ENCODE measurements at regions not wholly inside any gene's neighbourhood (a gene's known extent, or its start where the extent isn't known, plus 50 kb on each side); places are given as distances from the start of the nearest gene placed in this dataset.
A peak's percentile ranks its signal among the peaks of the same experiment; 100 is the strongest.
"Not testable (repeated sequence)": the region's sequence is repeated elsewhere in the genome, so short reads cannot be mapped to it uniquely, and the experiment has no call there.

GRCh38 chr10:33468006-33468405, 133.5 kb upstream of the NRP1 start:
- not testable (repeated sequence) for DNase-seq (ENCODE audit: low spot score)

- DNase-seq (ENCODE audit: low spot score) = no peak
Measured at GRCh38 chr10:33465747-33466146, 131.3 kb upstream of the NRP1 start.

- no peak for DNase-seq (ENCODE audit: low spot score)
Measured at GRCh38 chr10:33463011-33463410, 128.5 kb upstream of the NRP1 start.

GRCh38 chr10:33461295-33461640, 126.8 kb upstream of the NRP1 start:
- no peak for DNase-seq (ENCODE audit: low spot score)

- peak; percentile 78 for DNase-seq (ENCODE audit: low spot score)
Measured at GRCh38 chr10:33460505-33461294, 126.2 kb upstream of the NRP1 start.

- DNase-seq (ENCODE audit: low spot score) = peak; percentile 48
Measured at GRCh38 chr10:33459602-33460001, 125.1 kb upstream of the NRP1 start.

- no peak for DNase-seq (ENCODE audit: low spot score)
Measured at GRCh38 chr10:33455029-33455428, 120.6 kb upstream of the NRP1 start.

GRCh38 chr10:33454554-33454953, 120.1 kb upstream of the NRP1 start:
- DNase-seq (ENCODE audit: low spot score) = no peak

- peak; percentile 58 for DNase-seq (ENCODE audit: low spot score)
Measured at GRCh38 chr10:33453081-33454025, 118.9 kb upstream of the NRP1 start.

GRCh38 chr10:33448421-33449140, 114.1 kb upstream of the NRP1 start:
- DNase-seq (ENCODE audit: low spot score) = no peak

- DNase-seq (ENCODE audit: low spot score) = no peak
Measured at GRCh38 chr10:33441561-33441960, 107.1 kb upstream of the NRP1 start.

GRCh38 chr10:33434933-33435332, 100.5 kb upstream of the NRP1 start:
- no peak for DNase-seq (ENCODE audit: low spot score)

- DNase-seq (ENCODE audit: low spot score) = no peak
Measured at GRCh38 chr10:33428682-33429081, 94.2 kb upstream of the NRP1 start.

GRCh38 chr10:33423154-33423529, 88.7 kb upstream of the NRP1 start:
- DNase-seq (ENCODE audit: low spot score) = no peak

- DNase-seq (ENCODE audit: low spot score) = no peak
Measured at GRCh38 chr10:33422471-33423153, 88.1 kb upstream of the NRP1 start.

- peak; percentile 92 for DNase-seq (ENCODE audit: low spot score)
Measured at GRCh38 chr10:33421789-33422462, 87.5 kb upstream of the NRP1 start.

- DNase-seq (ENCODE audit: low spot score) = no peak
Measured at GRCh38 chr10:33419311-33419710, 84.8 kb upstream of the NRP1 start.

GRCh38 chr10:33418301-33418700, 83.8 kb upstream of the NRP1 start:
- no peak for DNase-seq (ENCODE audit: low spot score)

- no peak for DNase-seq (ENCODE audit: low spot score)
Measured at GRCh38 chr10:33416691-33417090, 82.2 kb upstream of the NRP1 start.

- no peak for DNase-seq (ENCODE audit: low spot score)
Measured at GRCh38 chr10:33416209-33416608, 81.7 kb upstream of the NRP1 start.

- no peak for DNase-seq (ENCODE audit: low spot score)
Measured at GRCh38 chr10:33414841-33415240, 80.4 kb upstream of the NRP1 start.

Measured in AG08395 (cell line).